ENCODE measurements at regions not wholly inside any gene's neighbourhood (a gene's known extent, or its start where the extent isn't known, plus 50 kb on each side); places are given as distances from the start of the nearest gene placed in this dataset.
A peak's percentile ranks its signal among the peaks of the same experiment; 100 is the strongest.

DNA sequence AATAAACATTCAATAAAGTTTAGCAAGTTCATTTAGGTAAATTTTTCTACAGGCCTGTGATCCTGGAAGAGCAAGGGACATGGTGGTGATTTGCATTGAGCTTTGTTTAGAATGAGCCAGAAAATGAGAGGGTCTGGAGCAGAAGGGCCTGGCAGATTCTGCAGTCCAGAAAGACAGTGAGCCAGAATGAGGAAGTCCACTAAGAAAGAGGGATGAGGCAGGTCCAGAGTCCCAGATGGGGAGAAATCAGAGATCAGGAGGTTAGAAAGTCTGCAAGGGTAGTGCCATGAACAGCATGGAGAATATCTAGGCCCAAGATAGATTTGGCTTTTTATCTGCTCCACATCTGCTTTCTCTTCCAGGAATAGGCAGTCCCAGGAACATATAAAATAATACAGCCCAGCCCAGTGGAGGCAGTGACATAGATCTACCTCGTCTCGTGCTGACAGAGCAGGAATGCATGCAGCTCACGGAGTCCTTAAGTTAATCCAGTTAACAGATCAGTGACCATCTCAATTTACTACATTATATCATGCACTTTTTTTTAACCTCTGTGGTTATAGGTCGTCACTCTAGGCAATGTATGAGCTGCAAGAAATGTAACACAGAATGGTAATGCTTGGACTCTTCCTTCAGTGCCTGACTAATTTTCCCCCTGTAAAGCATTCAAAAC is 429.0 kb downstream of the SUCLG1 start:
- no peak for DNase-seq (ENCODE audit: low spot score)
- in situ Hi-C loops (cut with MboI; ENCODE audit: low pct_unique_long_range_greater_than_20kb, low sequenced_read_pairs, unreplicated experiment), result no loop called here
- TF ChIP-seq, protein P1, sequence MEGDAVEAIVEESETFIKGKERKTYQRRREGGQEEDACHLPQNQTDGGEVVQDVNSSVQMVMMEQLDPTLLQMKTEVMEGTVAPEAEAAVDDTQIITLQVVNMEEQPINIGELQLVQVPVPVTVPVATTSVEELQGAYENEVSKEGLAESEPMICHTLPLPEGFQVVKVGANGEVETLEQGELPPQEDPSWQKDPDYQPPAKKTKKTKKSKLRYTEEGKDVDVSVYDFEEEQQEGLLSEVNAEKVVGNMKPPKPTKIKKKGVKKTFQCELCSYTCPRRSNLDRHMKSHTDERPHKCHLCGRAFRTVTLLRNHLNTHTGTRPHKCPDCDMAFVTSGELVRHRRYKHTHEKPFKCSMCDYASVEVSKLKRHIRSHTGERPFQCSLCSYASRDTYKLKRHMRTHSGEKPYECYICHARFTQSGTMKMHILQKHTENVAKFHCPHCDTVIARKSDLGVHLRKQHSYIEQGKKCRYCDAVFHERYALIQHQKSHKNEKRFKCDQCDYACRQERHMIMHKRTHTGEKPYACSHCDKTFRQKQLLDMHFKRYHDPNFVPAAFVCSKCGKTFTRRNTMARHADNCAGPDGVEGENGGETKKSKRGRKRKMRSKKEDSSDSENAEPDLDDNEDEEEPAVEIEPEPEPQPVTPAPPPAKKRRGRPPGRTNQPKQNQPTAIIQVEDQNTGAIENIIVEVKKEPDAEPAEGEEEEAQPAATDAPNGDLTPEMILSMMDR (IDR thresholded peaks at IDR 0.05; ENCODE audit: extremely low read depth, insufficient read depth, missing control alignments), result no peak

DNA sequence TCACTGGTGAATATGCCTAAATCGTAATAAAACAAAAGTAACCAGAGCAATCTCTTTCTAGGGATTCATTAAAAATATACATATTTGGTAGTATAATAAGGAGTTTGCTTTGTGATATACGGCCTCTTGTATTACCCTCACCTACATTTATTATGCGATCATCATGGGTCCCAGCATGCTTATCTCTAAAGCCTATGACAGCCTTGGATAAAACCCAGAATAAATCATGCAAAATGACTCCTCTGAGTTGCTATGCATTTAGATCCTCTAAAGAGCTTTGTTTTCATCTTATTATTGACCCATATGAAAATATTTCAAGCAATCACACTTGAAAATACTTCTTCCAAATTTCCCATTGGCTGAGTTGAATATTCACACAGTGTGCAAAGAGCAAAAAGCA is 432.3 kb downstream of the SUCLG1 start:
- TF ChIP-seq, protein P1 (IDR thresholded peaks at IDR 0.05; ENCODE audit: extremely low read depth, insufficient read depth, missing control alignments), result no peak
- in situ Hi-C loops (cut with MboI; ENCODE audit: low pct_unique_long_range_greater_than_20kb, low sequenced_read_pairs, unreplicated experiment), result no loop called here
- no peak for DNase-seq (ENCODE audit: low spot score)

DNA sequence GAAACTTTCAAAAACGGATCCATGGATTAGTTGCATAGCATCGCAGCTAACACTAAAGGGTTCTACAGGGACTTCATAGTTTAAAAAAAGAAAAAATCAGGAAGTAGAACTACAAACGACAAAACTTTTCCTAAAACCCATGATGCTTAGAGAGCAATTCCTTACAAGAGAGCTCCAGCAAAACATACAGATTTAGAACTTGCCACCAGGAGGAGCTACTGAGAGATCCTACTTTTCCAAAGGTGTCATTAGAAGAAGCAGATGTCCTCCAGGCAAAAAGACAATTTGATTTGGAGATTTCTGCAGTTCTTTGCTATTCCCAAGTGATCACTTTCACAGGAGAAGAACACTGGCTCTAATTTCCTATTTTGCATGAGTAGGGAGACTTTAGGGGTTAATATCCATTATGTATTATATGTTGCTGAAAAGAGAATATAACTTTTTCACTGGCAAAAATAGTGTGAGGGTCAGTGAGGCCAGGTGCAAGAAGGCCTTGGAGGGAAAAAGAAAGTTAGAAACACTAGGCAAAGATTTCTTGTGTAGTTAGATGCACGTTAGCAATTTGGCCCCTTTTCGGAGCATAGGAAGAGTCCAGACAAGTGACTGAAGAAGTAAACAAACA is 436.2 kb downstream of the SUCLG1 start:
- in situ Hi-C loops (cut with MboI; ENCODE audit: low pct_unique_long_range_greater_than_20kb, low sequenced_read_pairs, unreplicated experiment), result loop anchor here (25.0 kb wide), 1 partner anchor 289 kb away; no protein-coding TSS in a partner anchor
- TF ChIP-seq, protein P1 (IDR thresholded peaks at IDR 0.05; ENCODE audit: extremely low read depth, insufficient read depth, missing control alignments), result peak; percentile 61
- peak; percentile 17 for DNase-seq (ENCODE audit: low spot score)

DNA sequence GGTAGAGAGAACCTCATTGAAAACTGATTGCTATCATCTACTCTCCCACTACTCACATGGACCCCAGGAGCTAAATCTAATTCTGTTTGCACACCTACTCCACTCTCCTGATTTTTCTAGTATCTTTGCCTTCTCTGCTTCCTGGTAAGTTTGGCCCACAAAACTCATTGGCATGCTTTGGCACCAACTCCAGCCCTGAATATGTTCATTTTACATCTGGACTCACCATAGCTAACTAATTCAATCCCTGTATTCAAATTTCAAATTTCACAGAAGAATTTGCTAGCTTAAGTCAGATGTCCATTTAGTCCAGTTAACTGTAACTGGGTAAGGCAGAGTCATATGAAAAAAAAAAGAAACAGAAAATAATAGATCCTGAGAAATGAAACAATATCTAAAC is 442.1 kb downstream of the SUCLG1 start:
- no peak for DNase-seq (ENCODE audit: low spot score)
- TF ChIP-seq, protein P1 (IDR thresholded peaks at IDR 0.05; ENCODE audit: extremely low read depth, insufficient read depth, missing control alignments), result no peak
- in situ Hi-C loops (cut with MboI; ENCODE audit: low pct_unique_long_range_greater_than_20kb, low sequenced_read_pairs, unreplicated experiment), result loop anchor here (25.0 kb wide), 1 partner anchor 295 kb away; no protein-coding TSS in a partner anchor

DNA sequence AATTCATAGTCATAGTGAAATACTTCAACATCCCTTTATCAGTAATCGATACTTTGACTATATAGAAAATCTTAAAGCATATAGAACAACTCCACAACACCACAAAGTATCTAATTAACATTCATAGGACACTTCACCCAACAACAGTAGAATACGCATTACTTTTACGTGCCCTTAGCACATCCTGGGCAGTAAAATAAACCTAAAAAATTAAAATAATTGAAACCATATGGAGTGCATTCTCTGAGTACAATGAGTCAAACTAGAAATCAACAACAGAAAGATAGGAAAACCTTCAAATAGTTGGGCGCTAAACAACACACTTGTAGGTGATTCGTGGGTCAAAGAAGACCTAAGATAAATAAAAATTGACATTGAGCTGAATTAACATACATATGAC is 442.9 kb downstream of the SUCLG1 start:
- TF ChIP-seq, protein P1 (IDR thresholded peaks at IDR 0.05; ENCODE audit: extremely low read depth, insufficient read depth, missing control alignments), result no peak
- DNase-seq (ENCODE audit: low spot score), result no peak
- in situ Hi-C loops (cut with MboI; ENCODE audit: low pct_unique_long_range_greater_than_20kb, low sequenced_read_pairs, unreplicated experiment), result loop anchor here (25.0 kb wide), 1 partner anchor 296 kb away; no protein-coding TSS in a partner anchor

DNA sequence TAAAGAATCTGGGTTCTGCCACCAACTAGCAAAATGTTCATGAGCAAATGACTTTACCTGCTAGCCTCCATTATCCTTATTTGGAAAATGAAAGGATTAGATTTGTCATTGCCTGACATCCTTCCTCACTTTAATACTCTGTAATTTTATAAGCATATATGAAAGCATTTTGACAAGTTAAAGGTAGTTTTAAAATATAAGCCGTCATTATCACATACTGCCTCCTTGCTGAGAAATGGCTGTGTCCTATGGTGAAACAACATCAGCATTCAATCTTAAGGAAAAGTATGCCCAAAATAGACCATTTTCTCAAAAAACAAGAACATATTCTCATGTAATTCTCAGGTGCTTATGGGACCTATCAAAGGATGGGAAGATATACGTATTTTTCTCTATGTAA is 461.2 kb downstream of the SUCLG1 start:
- TF ChIP-seq, protein P1 (IDR thresholded peaks at IDR 0.05; ENCODE audit: extremely low read depth, insufficient read depth, missing control alignments), result no peak
- in situ Hi-C loops (cut with MboI; ENCODE audit: low pct_unique_long_range_greater_than_20kb, low sequenced_read_pairs, unreplicated experiment), result no loop called here
- no peak for DNase-seq (ENCODE audit: low spot score)

Data from GM13977 (cell line).